AG09309 (cell line): ENCODE measurements at regions not wholly inside any gene's neighbourhood (a gene's known extent, or its start where the extent isn't known, plus 50 kb on each side); places are given as distances from the start of the nearest gene placed in this dataset.

Experiments
- DNase-seq: peaks from one replicate; pipeline ENCODE4 v3.0.0-alpha.2; 2010; ENCODE audit warnings: low read depth
- H3K4me3 ChIP-seq: 2 replicates; pipeline ENCODE4 v1.5.1; 2011; ENCODE audit warnings: mild to moderate bottlenecking, low read depth, low read length, moderate library complexity; ENCODE audit not compliant: control insufficient read depth
- TF ChIP-seq, protein P1 (sequence below): IDR thresholded peaks from 2 replicates; pipeline ENCODE4 v1.5.1; 2011; ENCODE audit warnings: mild to moderate bottlenecking, low read depth, low read length, inconsistent platforms; ENCODE audit not compliant: insufficient read depth, control insufficient read depth; ENCODE audit errors: missing control alignments

DNA sequence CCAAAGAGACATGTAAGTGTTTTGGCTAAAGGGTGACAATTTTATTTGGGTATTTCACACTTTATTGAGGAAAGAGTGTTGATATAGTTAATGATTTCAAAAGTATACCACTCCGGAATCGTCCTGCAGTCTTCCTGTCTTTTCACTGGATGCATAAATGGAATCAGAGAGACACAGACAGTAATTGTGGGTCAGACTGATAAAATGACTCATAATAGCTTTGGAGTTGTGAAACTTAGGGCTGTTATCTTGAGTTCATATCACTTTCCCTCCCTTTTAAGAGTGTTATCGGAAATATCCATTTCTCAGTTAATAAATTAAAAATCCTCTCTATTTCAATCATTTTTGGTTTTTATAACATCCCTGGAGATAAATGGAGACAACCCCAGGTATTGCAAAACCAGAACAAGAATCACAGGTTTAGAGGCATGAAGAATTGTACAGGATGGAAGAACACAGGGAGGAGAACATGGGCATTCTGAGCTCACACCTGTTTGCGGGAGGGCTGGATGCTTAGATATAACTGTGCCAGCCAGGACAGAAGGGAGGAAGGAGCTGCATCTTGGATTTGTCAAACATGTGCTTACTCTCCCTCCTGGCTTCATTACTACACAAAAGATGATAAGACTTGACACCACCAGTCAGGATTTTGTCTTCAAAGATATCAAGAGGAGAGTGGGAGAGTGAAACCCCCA is 185.4 kb downstream of the LMO4 start:
- H3K4me3 ChIP-seq, result no peak overlapping the region
- TF ChIP-seq, protein P1, sequence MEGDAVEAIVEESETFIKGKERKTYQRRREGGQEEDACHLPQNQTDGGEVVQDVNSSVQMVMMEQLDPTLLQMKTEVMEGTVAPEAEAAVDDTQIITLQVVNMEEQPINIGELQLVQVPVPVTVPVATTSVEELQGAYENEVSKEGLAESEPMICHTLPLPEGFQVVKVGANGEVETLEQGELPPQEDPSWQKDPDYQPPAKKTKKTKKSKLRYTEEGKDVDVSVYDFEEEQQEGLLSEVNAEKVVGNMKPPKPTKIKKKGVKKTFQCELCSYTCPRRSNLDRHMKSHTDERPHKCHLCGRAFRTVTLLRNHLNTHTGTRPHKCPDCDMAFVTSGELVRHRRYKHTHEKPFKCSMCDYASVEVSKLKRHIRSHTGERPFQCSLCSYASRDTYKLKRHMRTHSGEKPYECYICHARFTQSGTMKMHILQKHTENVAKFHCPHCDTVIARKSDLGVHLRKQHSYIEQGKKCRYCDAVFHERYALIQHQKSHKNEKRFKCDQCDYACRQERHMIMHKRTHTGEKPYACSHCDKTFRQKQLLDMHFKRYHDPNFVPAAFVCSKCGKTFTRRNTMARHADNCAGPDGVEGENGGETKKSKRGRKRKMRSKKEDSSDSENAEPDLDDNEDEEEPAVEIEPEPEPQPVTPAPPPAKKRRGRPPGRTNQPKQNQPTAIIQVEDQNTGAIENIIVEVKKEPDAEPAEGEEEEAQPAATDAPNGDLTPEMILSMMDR, result no peak
- no peak for DNase-seq

DNA sequence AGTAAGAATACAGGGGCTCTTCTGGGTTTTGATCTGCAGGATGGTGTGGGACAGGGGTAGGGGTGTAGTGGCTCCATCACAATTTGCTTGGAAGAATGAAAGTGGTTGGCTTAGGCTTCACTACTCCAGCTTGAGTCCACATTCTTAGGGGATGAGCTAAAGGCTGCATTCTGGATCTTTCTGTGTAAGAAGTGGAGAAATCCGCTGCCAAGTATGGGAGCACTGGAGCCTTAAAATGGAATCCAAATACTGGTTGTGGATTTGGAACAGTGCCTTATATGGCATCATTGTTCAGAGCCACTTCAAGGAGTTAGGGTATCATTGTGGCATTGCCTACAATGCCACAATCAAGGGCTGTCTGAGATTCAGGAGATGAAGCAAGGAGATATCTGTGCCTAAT is 187.1 kb downstream of the LMO4 start:
- H3K4me3 ChIP-seq, result no peak overlapping the region
- TF ChIP-seq, protein P1, result no peak
- DNase-seq, result no peak

DNA sequence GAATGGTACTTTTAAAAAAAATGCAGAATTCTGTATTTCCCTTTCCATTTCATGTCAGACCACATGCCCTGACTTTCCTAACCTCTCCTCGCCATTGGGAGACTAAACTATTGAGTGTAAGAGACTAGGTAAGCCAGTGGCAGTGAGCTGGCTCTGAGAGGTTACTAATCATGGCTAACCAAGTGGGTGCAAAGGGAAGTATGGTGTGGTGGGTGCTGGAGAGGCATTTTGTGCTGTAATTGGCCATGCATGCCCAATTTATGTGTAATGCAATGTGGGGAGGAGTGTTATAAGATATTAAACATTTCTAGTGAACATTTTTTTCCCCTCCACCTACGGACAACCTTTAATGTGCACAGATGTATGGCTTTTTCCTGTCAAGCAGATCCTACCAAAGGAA is 190.1 kb downstream of the LMO4 start:
- TF ChIP-seq, protein P1, result no peak
- DNase-seq, result no peak

DNA sequence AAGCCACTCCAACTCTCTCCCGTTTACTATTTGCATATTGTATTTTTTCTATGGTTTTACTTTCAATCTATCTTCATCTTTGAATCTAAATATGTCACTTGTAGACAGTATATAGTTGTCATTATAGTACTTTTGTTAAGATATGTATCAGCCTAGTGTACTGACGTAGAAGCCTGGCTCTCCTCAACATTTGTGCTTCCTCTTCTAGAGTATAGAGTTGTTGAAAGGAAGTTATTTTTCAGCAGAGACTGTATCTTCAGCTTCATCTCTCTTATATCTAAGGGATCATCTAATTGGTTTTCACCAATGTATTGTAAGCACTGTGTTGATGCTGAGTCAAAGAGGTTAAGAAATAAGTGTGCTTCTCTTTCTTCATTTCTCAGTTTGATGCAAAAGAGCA is 192.8 kb downstream of the LMO4 start:
- H3K4me3 ChIP-seq, result no peak overlapping the region
- TF ChIP-seq, protein P1, result no peak
- no peak for DNase-seq

More for the DNA sequence above, 190.1 kb downstream of the LMO4 start:
- H3K4me3 ChIP-seq, result no peak overlapping the region

DNA sequence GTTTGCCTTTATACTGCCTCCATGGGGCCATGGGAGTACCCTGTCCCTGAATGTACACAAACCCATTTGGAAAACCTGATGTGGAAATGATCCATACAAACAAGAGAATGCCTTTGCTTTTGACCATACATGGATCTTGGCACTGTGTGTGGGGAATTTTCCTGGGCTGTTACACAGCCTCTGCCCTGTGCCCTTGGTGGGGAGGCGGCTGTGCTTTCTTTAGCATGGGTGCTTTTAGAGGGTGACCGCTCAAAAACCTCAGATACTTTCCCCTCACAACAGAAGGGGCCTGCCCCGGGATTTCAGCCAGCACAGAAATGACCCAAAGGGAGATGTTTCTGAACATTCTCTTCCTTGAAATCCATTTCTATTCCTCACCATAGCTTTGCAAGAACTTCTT is 194.8 kb downstream of the LMO4 start:
- TF ChIP-seq, protein P1, result no peak
- H3K4me3 ChIP-seq, result no peak overlapping the region
- no peak for DNase-seq

DNA sequence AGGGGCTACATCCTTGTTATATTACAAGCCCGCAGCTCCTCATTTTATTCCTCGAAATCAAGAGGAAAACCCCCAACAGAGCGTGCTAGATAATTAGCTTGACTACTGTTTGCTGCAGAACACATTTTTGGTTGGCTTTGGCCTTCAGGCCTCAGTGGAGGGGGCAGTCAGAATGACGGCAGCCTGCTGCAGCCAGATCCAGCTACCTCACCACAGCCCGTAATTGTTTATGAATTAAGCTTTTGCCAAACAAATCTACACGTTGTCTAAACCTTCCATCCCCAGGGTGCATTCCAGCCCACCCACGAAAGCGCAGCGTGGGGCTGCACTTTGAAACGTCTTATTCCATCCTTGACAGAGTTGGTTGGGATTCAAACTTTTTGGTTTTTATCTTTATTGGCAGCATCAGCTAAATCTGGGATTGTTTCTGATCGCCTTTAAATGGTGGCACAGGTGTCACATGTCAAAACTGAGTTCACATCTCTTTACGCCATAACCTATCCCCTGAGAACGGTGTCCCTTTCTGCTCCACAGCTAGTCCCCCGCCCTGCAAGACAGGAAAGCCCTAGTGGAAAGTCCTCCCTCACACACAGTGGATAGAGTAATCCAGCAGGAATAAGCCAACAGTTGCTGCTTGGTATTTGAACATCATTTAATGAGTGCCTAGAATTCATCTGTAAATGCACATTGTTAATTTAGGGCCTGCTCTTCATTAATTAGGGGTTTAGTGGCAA is 195.5 kb downstream of the LMO4 start:
- TF ChIP-seq, protein P1, result no peak
- no peak for DNase-seq
- no peak overlapping the region for H3K4me3 ChIP-seq
